Right lobe of liver (tissue), 4 donors: ENCODE measurements at regions not wholly inside any gene's neighbourhood (a gene's known extent, or its start where the extent isn't known, plus 50 kb on each side); places are given as distances from the start of the nearest gene placed in this dataset.

Source experiments
- POLR2A ChIP-seq: fragments of 450-650 bp; IDR thresholded peaks from one replicate; pipeline ENCODE4 v1.6.1; 2017; ENCODE audit warnings: antibody characterized with exemption, mild to moderate bottlenecking
- TF ChIP-seq, protein P1 (sequence below), 4 donors: fragments of 200-600 bp in 3 of 4; fragments of 450-650 bp in 1 of 4; IDR thresholded peaks; one replicate each; pipeline versions ENCODE4 v1.5.1 to v1.8.0; 2016 to 2022; ENCODE audit warnings: antibody characterized with exemption in 4 of 4, mild to moderate bottlenecking in 2 of 4
- donor health status: DM: no; HTN: no; CAD: no.
- donor health status: DM: no; HTN: no; CAD: no.
- donor health status: DM: no; HTN: yes; CAD: no.

DNA sequence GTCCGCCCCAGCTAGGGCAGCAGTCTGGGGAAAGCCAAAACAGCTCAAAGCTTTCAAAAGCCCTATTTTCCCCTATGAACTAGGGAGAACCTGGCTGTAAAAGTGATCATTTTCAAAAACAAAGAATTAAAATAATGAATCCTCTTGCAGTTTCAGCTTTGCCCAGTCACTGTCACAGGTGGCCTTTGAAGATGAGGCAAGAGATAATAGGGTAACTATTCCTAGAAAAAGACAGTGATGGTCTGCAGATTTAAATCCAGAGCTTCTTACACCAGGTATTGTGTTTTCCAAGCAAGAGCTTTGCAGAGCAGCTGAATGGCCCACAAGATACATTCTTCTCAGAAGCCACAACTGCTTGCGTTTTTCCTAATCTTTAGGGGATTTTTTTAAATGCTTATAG is 80.2 kb upstream of the NUDT4 start:
- no peak for TF ChIP-seq POLR2A
- TF ChIP-seq, protein P1, sequence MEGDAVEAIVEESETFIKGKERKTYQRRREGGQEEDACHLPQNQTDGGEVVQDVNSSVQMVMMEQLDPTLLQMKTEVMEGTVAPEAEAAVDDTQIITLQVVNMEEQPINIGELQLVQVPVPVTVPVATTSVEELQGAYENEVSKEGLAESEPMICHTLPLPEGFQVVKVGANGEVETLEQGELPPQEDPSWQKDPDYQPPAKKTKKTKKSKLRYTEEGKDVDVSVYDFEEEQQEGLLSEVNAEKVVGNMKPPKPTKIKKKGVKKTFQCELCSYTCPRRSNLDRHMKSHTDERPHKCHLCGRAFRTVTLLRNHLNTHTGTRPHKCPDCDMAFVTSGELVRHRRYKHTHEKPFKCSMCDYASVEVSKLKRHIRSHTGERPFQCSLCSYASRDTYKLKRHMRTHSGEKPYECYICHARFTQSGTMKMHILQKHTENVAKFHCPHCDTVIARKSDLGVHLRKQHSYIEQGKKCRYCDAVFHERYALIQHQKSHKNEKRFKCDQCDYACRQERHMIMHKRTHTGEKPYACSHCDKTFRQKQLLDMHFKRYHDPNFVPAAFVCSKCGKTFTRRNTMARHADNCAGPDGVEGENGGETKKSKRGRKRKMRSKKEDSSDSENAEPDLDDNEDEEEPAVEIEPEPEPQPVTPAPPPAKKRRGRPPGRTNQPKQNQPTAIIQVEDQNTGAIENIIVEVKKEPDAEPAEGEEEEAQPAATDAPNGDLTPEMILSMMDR (IDR thresholded peaks at IDR 0.05): no peak
